B cell (primary cell): ENCODE measurements at regions not wholly inside any gene's neighbourhood (a gene's known extent, or its start where the extent isn't known, plus 50 kb on each side); places are given as distances from the start of the nearest gene placed in this dataset.

Source experiments
- ATAC-seq: fragments of 200-7000 bp; cut with Tn5 transposase; one replicate; pipeline ENCODE4 v1.10.0; 2021; ENCODE audit warnings: low read depth, mild to moderate bottlenecking, moderate number of reproducible peaks, moderate library complexity
- CTCF ChIA-PET: fragments of 350-600 bp; sonication (Branson Sonifier 250); formaldehyde crosslinking; loops from one replicate; lab custom pipeline; 2021; ENCODE audit warnings: antibody characterized with exemption, inconsistent platforms; lab: Charles Lee
- POLR2A ChIA-PET: fragments of 350-600 bp; sonication (Branson Sonifier 250); formaldehyde crosslinking; loops from one replicate; lab custom pipeline; 2021; ENCODE audit warnings: antibody characterized with exemption; lab: Charles Lee
- DNase-seq: peaks from one replicate; pipeline ENCODE4 v3.0.0; 2013
- H2AFZ ChIP-seq: 2 replicates; pipeline ENCODE4 v1.6.1; 2012; ENCODE audit warnings: mild to moderate bottlenecking, low read depth, low read length; ENCODE audit not compliant: insufficient read depth, poor library complexity, severe bottlenecking
- H3K27ac ChIP-seq, 2 donors: 1 replicate in 1 of 2; 2 replicates in 1 of 2; pipeline ENCODE4 v1.5.1; 2012 to 2013; ENCODE audit warnings: low read length in 2 of 2, mild to moderate bottlenecking in 2 of 2, moderate library complexity in 1 of 2
- H3K27me3 ChIP-seq, 4 experiments: fragments of 200-600 bp in 1 of 4; sonication (generic) in 1 of 4; replicated peaks in 1 of 4; 1 replicate in 2 of 4; 2 replicates in 2 of 4; pipeline versions ENCODE4 v1.6.1 to v1.7.0; 2013 to 2016; ENCODE audit warnings: low read length in 3 of 4, mild to moderate bottlenecking in 2 of 4, mixed read lengths in 1 of 4, moderate library complexity in 1 of 4; ENCODE audit not compliant: insufficient read depth in 4 of 4, control insufficient read depth in 3 of 4; ENCODE audit errors: control extremely low read depth in 1 of 4
- H3K36me3 ChIP-seq, 2 experiments: replicated peaks in 1 of 2; 1 replicate in 1 of 2; 2 replicates in 1 of 2; pipeline versions ENCODE4 v1.6.1 to v1.7.1; 2013; ENCODE audit warnings: low read length in 1 of 2; ENCODE audit not compliant: insufficient read depth in 2 of 2, control insufficient read depth in 1 of 2; ENCODE audit errors: control extremely low read depth in 1 of 2, extremely low read depth in 1 of 2
- H3K4me1 ChIP-seq, 2 donors: fragments of 200-600 bp in 1 of 2; sonication (generic) in 1 of 2; 1 replicate in 1 of 2; 2 replicates in 1 of 2; pipeline versions ENCODE4 v1.5.1 to v1.6.1; 2013 to 2017; ENCODE audit warnings: low read length in 2 of 2; ENCODE audit not compliant: control insufficient read depth in 2 of 2, insufficient read depth in 2 of 2
- H3K4me2 ChIP-seq: replicated peaks from 2 replicates; pipeline ENCODE3; 2012; ENCODE audit warnings: mild to moderate bottlenecking, low read depth, low read length; ENCODE audit not compliant: poor library complexity, severe bottlenecking
- H3K4me3 ChIP-seq, 5 experiments: fragments of 200-600 bp in 1 of 5; sonication (generic) in 1 of 5; 1 replicate in 3 of 5; 2 replicates in 2 of 5; pipeline versions ENCODE4 v1.5.1 to v1.7.0; 2011 to 2016; ENCODE audit warnings: low read length in 4 of 5, mild to moderate bottlenecking in 4 of 5, low read depth in 2 of 5, control low read depth in 1 of 5, moderate library complexity in 1 of 5; ENCODE audit not compliant: insufficient read depth in 1 of 5; ENCODE audit errors: control extremely low read depth in 1 of 5, extremely low read depth in 1 of 5
- H3K79me2 ChIP-seq: fragments of 200-600 bp; sonication (generic); one replicate; pipeline ENCODE4 v1.6.0; 2016; ENCODE audit warnings: low read length; ENCODE audit not compliant: control insufficient read depth, insufficient read depth
- H3K9ac ChIP-seq: fragments of 200-600 bp; sonication (generic); 2 replicates; pipeline ENCODE4 v1.6.1; 2017; ENCODE audit warnings: mild to moderate bottlenecking, low read length, moderate library complexity
- H3K9me3 ChIP-seq, 3 donors: one replicate each; pipeline versions ENCODE4 v1.6.1 to v1.7.1; 2013; ENCODE audit warnings: low read length in 2 of 3; ENCODE audit not compliant: control insufficient read depth in 2 of 3, insufficient read depth in 1 of 3; ENCODE audit errors: control extremely low read depth in 1 of 3
- H4K20me1 ChIP-seq: 2 replicates; pipeline ENCODE4 v1.6.0; 2012; ENCODE audit warnings: mild to moderate bottlenecking, low read length; ENCODE audit not compliant: insufficient read depth, control insufficient read depth, poor library complexity, severe bottlenecking
- H3K27ac Mint-ChIP-seq: one replicate; pipeline ENCODE4 v1.8.0; 2021; ENCODE audit warnings: mixed read lengths
- H3K27me3 Mint-ChIP-seq: one replicate; pipeline ENCODE4 v1.8.0; 2021; ENCODE audit warnings: mixed read lengths
- H3K4me1 Mint-ChIP-seq: one replicate; pipeline ENCODE4 v1.8.0; 2021; ENCODE audit warnings: mixed read lengths
- H3K4me3 Mint-ChIP-seq: one replicate; pipeline ENCODE4 v1.8.0; 2021; ENCODE audit warnings: mixed read lengths
- H3K9me3 Mint-ChIP-seq: one replicate; pipeline ENCODE4 v1.8.0; 2022; ENCODE audit warnings: mixed read lengths; ENCODE audit not compliant: insufficient read depth
- CTCF ChIP-seq: fragments of 200-600 bp; IDR thresholded peaks from one replicate; pipeline ENCODE4 v1.8.0; 2022; ENCODE audit warnings: antibody characterized with exemption, mild to moderate bottlenecking
- EZH2 ChIP-seq: IDR thresholded peaks from 2 replicates; pipeline ENCODE4 v1.6.1; 2012; ENCODE audit warnings: borderline replicate concordance, low read depth, mild to moderate bottlenecking, moderate library complexity, low read length; ENCODE audit not compliant: insufficient read depth, poor library complexity, severe bottlenecking
- WGBS: methylation state at CpG from one replicate; pipeline ENCODE4 v1.1.5; 2013; ENCODE audit warnings: missing lambda C conversion rate; ENCODE audit not compliant: insufficient coverage; 5-methylcytosine and 5-hydroxymethylcytosine counted together
- intact Hi-C: fragments of 100-400 bp; cut with micrococcal nuclease; formaldehyde crosslinking; loops from one replicate; pipeline ENCODE4 v1.10.0; 2022

GRCh38 chr11:70647188-70648166, 249.1 kb downstream of the CTTN start:
- Histone ChIP-seq H3K4me3 (no peak overlapping the region), H2AFZ (no peak overlapping the region), H3K79me2 (no peaks in the 10 kb centered on the region), H3K9me3 (peaks cover 0 to 6% (median 0%) of the 10 kb centered on the region in 3 donors), H3K4me2 (no peak overlapping the region), H3K4me1 (no peaks in the 10 kb centered on the region), H3K36me3 (no peaks in the 10 kb centered on the region), H3K9ac (no peak overlapping the region), H3K27ac (no peak overlapping the region), H4K20me1 (no peaks in the 10 kb centered on the region), H3K27me3 (peaks cover 0 to 3% (median 0%) of the 10 kb centered on the region in 4 experiments)
- peaks cover 21% of the 10 kb centered on the region for H3K27me3 Mint-ChIP-seq
- intact Hi-C loops, result no loop called here
- no peak overlapping the region for H3K27ac Mint-ChIP-seq
- DNase-seq (no peak), ATAC-seq (no peak)
- ChIA-PET CTCF (no interaction called here), POLR2A (no interaction called here)
- no peaks in the 10 kb centered on the region for H3K4me1 Mint-ChIP-seq
- WGBS, result 51% methylated on average over 12 of the region's 21 CpGs
- peaks cover 3% of the 10 kb centered on the region for H3K9me3 Mint-ChIP-seq
- no peak for TF ChIP-seq EZH2
- TF ChIP-seq CTCF, result no peak
- no peak overlapping the region for H3K4me3 Mint-ChIP-seq
